Stimulated activated CD4-positive, alpha-beta T cell treated with anti-CD3 and anti-CD28 coated beads, Interleukin-12 subunit alpha, Interleukin-12 subunit beta, amount 100 ng/mL, for 48 hours (primary cell): ENCODE measurements at regions not wholly inside any gene's neighbourhood (a gene's known extent, or its start where the extent isn't known, plus 50 kb on each side); places are given as distances from the start of the nearest gene placed in this dataset.

ENCODE experiments used
- DNase-seq, 3 donors: peaks; one replicate each; pipeline ENCODE4 v3.0.0-alpha.2; 2020; ENCODE audit warnings: low read depth in 2 of 3, low spot score in 1 of 3

- no peak for DNase-seq
Observed at GRCh38 chr16:77551357-77551756, 116.5 kb upstream of the ADAMTS18 start.

DNA sequence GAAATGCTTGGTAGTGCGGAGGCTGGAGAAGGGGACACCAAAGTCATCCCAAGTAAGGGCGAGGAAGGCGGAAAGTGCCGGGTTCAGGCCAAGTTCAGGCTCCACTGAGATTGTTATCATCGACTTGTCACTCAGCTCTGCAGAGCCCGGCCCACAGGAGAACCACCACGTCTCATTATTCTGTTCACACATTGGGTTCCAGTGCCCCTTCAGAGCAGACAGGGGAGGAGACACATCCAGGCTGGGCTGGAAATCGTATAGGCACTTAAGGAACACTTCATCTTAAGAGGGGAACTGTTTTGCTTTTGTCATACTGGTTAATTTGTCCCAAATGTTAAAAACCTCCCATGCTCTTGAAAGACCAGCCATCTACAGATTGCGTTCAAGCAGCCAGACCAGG, 118.3 kb upstream of the ADAMTS18 start:
- DNase-seq = no peak

DNA sequence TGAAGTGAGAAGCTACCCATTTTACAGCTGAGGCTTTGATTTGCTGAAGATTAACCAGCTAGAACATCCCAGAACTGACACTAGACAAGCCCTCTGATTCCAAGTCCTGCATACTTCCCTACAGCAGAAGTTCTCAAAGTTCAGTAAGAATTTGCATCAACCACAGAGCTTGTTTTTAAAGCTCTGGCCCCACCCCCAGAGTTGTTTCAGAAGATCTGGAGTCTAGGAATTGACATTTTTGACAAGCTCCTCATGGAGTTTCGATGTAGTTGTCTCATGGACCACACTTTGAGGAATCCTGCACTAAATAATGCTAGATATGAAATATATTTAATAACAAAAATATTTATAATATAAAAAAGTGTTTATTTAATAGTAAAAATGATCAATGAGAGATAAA, 120.3 kb upstream of the ADAMTS18 start:
- no peak for DNase-seq

GRCh38 chr16:77555791-77556190, 121.0 kb upstream of the ADAMTS18 start:
- no peak for DNase-seq

- no peak for DNase-seq
Observed at GRCh38 chr16:77556201-77556873, 121.5 kb upstream of the ADAMTS18 start.

DNA sequence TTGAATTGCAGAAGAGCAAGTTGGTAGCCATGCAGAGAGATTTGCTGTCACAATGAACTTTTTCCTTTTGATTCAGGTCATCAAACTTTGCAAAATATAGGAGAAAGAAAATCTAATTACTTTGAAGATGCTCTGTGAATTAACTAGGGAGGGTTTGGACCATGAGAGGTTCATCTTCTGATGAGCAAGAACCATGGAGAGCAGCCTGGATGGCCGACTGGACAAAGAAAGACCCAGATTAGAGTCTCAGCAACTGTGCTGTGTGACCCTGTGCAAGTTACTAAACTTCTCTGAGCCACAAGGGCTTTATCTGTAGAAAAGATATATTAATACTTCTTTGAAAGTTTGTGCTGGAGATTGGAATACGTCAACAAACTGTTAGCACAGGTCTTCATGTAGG, 122.6 kb upstream of the ADAMTS18 start:
- no peak for DNase-seq

DNA sequence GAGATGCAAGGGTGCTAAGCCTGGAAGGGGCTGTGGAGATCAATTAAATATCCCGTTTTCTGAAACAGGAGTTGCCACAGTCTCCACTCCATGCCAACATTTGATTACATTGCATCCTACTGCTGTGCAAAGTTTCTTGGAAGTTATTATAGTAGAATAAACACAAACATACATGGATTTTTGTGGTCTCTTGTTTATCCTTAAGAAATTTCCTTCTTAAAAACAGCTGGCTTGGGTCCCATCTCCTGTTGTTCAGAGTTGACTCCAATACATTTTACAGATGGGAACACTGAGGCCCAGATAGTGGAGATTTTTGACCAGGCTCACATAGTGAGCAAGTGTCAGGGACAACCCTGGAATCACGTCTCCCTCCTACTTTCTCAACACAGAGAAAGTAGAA, 124.0 kb upstream of the ADAMTS18 start:
- no peak for DNase-seq

DNA sequence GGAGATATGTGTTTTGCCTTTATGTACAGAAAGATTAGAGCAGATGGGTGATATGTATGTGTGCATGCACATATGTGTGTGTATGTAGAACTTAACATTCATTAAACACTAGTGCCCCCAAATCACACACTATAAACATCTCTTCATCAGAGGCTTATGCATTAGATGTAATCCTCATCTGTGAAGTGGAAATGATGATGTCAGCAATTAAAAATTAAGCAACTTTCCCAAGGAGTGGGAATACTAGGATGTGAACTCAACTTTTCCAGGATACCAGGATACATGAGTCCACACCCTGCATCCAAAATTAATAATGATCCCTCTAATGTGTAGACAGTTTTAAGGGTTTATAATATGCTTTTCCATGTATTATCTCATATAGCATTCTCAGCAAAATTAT, 127.7 kb upstream of the ADAMTS18 start:
- no peak for DNase-seq

DNA sequence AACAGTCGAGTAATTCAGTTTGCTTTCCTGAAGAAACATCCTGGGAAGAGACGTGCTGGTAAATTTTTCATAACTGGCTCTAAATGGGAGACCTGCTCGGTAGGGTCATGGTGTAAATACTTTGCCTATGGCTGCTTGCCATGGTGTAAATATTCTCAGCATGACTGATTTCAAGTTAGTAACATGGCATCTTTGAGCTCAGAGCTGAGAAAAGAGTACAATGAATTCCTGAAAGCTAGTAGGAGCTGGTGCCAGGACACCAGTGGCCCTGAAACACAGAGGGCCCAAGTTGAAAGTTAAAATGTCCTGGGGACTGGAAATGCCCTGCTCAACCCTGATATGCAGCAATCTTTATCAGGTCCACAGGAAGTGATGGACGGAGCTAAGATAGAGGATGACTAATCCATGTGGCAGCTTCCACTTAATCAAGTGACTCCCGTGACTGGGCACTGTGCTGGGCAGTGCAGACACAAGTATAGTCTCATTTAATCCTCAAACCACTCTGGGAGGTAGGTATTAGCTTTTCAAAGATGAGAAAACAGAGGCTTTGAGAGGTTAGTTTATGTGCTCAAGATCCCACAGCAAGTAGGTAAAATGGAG, 130.1 kb upstream of the ADAMTS18 start:
- DNase-seq = no peak

DNA sequence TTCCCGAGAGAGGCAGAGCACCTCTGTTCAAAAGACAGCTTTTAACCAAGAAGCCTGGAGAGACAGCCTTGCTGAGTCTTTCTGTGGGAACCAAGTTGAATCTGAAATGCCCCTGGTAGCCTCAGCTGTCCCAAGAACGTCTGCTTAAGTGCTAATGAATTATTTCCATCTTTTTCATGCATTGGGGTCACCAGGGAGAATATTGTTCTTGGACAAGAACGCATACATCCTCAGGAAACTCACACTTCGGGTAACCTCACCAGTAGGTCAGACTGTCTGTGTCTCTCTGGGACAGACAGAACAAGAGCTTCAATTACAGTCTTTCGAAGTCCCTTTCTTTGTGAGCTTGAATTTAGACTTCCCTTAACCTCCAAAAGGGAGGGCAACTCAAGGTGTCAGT, 134.6 kb upstream of the ADAMTS18 start:
- no peak for DNase-seq

- no peak for DNase-seq
Observed at GRCh38 chr16:77570574-77570973, 135.7 kb upstream of the ADAMTS18 start.

DNA sequence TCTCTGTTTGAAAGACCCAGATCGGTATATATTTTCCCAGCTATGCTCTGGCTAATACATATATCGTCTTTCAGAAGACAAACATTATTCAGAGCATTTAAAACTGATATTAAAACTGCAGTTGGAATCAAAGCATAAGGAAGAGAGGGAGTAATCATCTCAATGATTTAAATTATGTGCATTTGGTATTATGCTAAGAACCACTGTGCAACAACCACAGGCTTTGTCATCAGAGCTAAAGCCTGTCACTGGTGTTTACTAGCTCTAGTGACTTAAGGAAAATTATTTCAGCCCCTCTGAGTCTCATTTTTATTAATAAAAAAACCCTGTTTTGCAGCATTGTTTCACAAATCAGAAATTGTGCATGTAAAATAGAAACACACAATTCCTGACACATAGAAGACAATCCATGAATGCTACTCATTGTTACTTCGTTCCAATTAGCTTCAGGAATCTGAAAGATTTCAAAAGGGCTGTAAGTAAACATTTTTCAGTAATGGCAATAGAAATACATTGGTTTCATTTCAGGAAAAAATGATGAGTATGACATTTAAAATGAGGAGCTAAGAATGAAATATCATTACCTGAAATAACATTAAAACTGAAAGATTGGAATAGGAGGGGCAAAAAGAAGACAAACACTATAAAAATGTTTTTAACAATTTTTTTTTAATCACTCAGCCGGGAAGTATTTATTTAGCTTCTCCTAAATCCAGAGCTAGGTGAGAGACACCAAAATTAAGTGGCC, 136.5 kb upstream of the ADAMTS18 start:
- no peak for DNase-seq

DNA sequence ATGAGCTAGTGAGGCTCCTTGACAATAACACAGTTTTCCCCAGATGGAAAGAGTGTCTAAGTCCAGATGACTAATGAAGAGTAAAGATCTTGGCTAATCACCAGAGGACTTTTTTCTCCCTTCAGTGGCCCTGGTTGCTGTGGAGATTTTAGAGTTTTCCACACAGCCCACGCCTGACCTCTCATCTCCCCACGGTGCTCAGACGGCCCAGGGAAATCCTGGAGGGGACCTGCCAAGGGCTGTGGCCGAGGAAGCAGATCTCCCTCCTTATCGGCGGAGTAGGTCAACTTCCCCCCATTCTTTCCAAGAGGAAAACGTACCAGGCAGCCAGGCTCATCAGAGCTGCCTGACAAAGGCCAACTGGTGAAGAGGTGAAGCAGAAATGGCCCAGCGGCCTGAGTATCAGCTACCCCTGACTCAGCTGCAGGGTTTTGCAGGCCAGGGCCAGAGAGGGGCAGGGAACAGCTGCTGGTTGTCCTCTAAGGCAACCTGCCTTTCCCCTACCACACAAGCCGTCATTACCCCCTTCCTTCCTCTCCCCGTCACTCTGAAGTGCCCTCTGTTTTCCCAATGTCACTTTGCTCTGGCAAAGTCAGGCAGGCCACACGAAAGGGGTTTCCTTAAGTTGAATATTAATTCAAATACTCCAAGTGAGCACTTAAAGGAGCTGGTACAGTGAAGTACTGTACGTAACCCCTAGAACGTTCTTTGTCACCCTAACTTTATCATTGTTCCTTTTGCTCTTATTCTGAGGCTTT, 140.2 kb upstream of the ADAMTS18 start:
- DNase-seq = no peak

- no peak for DNase-seq
Observed at GRCh38 chr16:77579351-77579891, 142.9 kb upstream of the NUDT7 start.

DNA sequence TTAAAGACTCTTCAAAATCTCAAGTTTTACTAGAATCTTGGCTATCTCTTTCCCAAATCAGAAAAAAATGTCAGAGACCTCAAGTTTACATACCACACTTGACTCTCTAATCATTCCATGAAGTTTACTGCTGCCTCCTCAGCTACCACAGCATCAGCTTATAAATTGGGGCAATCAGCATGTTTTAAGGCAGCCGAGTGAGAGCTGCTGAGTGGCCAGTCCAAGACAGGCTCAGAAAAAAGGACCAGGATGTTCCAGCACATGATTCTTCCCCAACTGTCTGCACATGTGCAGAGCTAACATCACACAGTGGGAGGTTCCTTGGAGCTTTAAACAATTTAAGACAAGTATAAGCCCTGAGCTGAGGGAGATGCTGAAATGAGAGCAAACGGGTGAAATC, 140.6 kb upstream of the NUDT7 start:
- no peak for DNase-seq

DNA sequence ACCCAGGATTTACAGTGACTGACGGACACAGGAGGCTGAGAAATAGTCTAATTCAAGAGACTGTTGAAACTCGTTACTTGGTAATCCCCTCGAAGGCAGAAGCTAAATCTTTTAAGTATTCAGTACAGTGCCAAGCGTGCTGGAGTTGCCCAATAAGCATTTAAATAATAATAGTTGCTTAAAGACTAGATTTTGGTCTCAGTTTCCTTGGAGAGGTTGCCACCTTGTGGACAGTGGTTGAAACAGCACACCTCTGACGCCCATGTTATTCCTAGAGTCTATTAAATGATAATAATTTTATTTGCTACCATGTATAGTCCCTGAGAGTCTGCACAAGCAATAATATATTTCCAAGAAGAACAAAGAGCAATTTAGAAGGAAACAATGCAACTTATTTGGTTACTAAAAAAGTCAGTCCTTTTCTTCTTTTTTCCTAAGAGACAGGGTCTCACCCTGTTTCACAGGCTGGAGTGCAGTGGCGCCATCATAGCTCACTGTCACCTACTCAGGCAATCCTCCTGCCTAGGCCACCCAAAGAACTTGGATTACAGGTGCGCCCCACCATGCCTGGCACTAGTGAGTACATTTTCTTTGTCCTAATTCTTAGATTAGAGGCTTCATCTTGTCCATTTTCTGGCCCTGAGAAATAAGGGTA, 138.0 kb upstream of the NUDT7 start:
- peak in 2 of 3 donors; percentile 8 to 32 for DNase-seq

DNA sequence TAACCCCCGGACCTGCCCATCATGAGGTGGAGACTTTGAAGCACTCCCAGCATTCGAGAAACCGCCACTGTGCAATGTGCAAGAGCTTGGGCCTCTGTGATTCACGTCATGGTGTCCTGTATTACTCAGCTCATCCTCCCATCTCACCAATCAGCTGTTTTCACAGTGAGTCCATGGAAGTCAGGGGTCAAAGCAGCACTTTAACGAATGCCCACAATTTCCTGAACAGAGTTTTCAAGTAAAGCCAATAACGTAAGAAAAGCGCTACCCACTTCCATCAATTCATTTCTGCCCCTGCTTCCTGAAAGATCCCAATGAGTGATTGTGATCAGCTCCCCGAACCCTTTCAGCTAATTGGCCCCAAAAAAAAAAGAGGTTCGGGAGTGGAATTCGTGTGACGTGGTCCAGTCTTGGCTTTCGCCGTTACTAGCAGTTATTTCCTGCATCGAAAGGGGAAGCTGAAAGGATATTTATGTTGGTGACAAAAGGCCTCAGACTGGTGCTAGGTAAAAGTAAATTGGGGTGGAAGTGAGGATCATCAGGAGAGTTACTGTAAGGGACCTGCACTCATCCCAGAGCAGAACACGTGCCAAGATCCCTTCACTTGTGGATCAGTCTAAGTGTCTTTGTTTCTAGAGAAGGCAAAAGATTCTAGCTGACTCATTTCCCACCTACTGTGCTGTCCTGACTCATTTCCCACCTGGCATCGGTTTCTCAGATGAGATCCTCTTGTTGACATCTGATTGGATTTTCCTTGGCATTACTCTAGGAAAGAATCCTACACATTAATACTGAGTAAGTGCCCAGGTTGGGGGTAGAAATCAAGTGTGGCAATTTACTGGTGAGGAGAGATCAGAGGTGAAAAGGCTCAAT, 136.7 kb upstream of the NUDT7 start:
- no peak for DNase-seq

DNA sequence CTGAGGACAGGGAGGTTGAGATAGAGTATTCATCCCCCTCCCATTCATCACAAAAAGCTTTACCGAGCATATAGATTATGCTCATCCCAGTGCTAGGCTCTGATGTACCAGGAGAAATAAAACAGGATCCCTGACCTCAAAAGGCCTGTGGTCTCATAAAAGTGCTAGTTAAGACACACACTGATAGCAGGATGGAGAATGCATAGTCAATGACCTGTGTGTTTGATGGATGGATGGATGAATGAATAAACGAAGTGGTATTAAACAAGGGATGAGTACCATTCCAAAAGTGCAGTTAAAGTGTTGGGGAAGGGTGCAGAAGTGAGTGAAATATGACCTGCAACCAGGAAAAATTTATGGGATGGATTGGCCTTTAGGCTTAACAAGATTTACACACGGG, 133.9 kb upstream of the NUDT7 start:
- no peak for DNase-seq

GRCh38 chr16:77589071-77589765, 133.1 kb upstream of the NUDT7 start:
- no peak for DNase-seq
